Mucosa of rectum (tissue), 2 donors: ENCODE measurements at regions not wholly inside any gene's neighbourhood (a gene's known extent, or its start where the extent isn't known, plus 50 kb on each side); places are given as distances from the start of the nearest gene placed in this dataset.

Experiments
- H3K27ac ChIP-seq, 2 donors: one replicate each; pipeline ENCODE4 v1.7.0; 2013; ENCODE audit warnings: inconsistent platforms in 2 of 2, low read depth in 2 of 2, low read length in 2 of 2
- H3K27me3 ChIP-seq, 2 donors: one replicate each; pipeline ENCODE4 v1.7.0; 2013; ENCODE audit warnings: low read length in 2 of 2; ENCODE audit not compliant: control insufficient read depth in 2 of 2, insufficient read depth in 2 of 2
- H3K36me3 ChIP-seq, 2 donors: one replicate each; pipeline ENCODE4 v1.7.0; 2013; ENCODE audit warnings: low read length in 2 of 2; ENCODE audit not compliant: control insufficient read depth in 2 of 2, insufficient read depth in 2 of 2
- H3K4me1 ChIP-seq, 2 donors: one replicate each; pipeline ENCODE4 v1.7.0; 2013; ENCODE audit warnings: low read length in 2 of 2, mild to moderate bottlenecking in 1 of 2; ENCODE audit not compliant: control insufficient read depth in 2 of 2, insufficient read depth in 2 of 2
- H3K4me3 ChIP-seq, 2 donors: one replicate each; pipeline ENCODE4 v1.7.0; 2013; ENCODE audit warnings: low read length in 2 of 2
- H3K9ac ChIP-seq, 2 donors: one replicate each; pipeline ENCODE4 v1.7.0; 2013; ENCODE audit warnings: low read length in 2 of 2, low read depth in 1 of 2, mild to moderate bottlenecking in 1 of 2
- H3K9me3 ChIP-seq, 2 donors: one replicate each; pipeline ENCODE4 v1.7.0; 2013; ENCODE audit warnings: low read length in 2 of 2; ENCODE audit not compliant: control insufficient read depth in 2 of 2
- donor health status: healthy.
- donor health status: Normal muscosa, but diverticular disease.

DNA sequence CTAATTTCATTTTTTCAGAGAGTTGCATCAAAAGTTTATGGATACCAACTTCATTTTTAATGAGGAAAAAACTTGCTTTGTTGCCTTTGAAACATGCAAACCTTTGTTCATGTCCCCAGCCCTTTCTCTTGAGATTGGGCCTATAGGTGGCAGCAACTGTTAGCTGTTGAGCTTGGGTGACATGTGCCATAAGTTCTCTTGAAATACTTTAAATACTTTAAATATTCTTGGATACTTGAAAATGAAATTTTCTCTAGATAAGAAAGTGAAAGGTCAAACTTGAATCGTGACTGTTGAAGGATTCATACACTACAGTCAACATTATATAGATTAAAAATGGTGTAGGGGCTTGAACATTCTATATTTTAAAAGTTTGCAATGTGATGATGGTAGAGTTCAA lies 294.9 kb downstream of the NDFIP2 start:
- H3K4me1 ChIP-seq, result peaks cover 8 to 19% of the 10 kb centered on the region in 2 donors
- peak overlapping the region in 1 of 2 donors; percentile 46 for H3K27ac ChIP-seq
- H3K4me3 ChIP-seq, result no peak overlapping the region
- no peaks in the 10 kb centered on the region for H3K36me3 ChIP-seq
- H3K9ac ChIP-seq, result no peak overlapping the region
- H3K9me3 ChIP-seq, result no peaks in the 10 kb centered on the region
- no peaks in the 10 kb centered on the region for H3K27me3 ChIP-seq

DNA sequence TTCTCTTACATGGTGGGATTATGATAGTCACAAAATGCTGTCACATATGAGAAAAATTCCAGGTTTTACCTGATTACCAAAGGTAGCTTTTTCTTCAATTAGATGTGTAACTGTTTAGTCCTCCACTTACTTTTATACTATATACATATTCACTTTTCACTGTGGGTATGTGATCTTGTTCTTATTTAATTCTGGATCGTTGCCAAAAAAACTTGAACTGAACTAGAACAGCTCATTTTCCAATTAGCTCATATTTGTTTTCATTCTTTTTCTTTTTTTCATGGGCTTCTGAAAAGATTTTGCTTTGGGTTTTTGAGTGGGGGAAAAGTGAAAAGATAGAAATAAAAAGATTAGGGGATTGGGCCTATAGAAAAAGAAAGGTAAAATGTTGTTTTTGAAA lies 291.9 kb downstream of the NDFIP2 start:
- no peak overlapping the region for H3K27ac ChIP-seq
- H3K9ac ChIP-seq, result no peak overlapping the region
- peaks cover 5 to 11% of the 10 kb centered on the region in 2 donors for H3K4me1 ChIP-seq
- H3K9me3 ChIP-seq, result no peaks in the 10 kb centered on the region
- H3K36me3 ChIP-seq, result no peaks in the 10 kb centered on the region
- no peaks in the 10 kb centered on the region for H3K27me3 ChIP-seq
- H3K4me3 ChIP-seq, result no peak overlapping the region

DNA sequence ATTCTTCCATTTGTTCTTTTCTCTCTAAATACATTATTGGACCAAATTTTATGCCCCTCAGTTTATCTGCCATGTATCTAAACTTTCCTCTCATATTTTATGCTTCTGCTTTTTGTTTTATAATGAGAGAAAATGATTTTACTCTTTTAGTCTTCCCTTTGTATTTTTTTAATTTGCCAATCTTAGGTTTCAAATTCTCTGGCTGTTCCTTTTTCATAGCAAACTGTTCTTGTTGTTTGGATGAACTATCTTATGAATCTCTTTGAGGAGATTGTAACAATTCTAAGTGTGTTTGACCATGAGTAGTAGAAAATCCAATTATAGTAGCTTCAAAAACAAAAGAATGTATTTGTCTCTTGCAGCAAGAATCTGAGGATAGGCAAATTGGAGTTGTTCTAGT lies 290.5 kb downstream of the NDFIP2 start:
- H3K9me3 ChIP-seq, result no peaks in the 10 kb centered on the region
- H3K27me3 ChIP-seq, result no peaks in the 10 kb centered on the region
- H3K27ac ChIP-seq, result no peak overlapping the region
- H3K4me3 ChIP-seq, result no peak overlapping the region
- H3K4me1 ChIP-seq, result peaks cover 0 to 5% of the 10 kb centered on the region in 2 donors
- no peaks in the 10 kb centered on the region for H3K36me3 ChIP-seq
- H3K9ac ChIP-seq, result no peak overlapping the region

DNA sequence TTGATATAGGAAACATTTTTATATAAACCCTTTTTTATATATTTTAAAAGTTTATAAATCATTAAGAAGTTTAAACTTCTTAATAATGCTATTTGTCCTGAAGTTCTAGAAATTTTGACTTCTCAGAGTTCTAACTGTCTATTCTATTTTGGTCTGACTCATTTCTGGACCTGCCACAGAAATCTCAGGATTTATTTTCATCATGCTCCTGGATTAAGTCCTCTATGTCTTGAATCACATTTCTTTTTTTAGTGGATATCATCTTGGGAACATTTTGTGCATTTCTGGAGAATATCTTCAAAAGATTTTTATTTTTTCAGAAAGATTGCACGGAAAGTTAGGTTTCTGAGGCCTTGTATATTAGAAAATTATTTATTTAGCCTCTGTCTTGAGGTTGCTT lies 289.1 kb downstream of the NDFIP2 start:
- Histone ChIP-seq H3K4me3 (no peak overlapping the region), H3K27me3 (no peaks in the 10 kb centered on the region), H3K4me1 (no peaks in the 10 kb centered on the region), H3K27ac (no peak overlapping the region), H3K9me3 (no peaks in the 10 kb centered on the region), H3K36me3 (no peaks in the 10 kb centered on the region), H3K9ac (no peak overlapping the region)

DNA sequence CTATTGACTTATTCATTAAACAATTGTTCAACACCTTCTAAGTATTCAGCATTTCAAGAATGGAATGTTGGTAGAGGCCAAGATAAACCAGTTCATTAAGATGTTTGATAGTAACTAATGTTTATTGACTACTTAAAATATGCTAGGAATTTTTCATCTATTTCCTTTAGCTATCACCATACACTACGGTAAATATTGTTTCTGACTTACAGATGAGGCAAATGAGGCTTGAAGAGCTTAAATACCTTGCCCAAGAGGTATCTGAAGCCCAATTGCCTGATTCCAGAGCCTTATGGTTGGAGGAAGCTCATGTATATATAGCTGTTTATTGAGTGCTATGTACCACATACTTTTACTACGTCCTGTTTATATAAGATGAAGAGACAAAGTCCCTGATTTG lies 286.2 kb downstream of the NDFIP2 start:
- Histone ChIP-seq H3K4me3 (no peak overlapping the region), H3K36me3 (no peaks in the 10 kb centered on the region)

DNA sequence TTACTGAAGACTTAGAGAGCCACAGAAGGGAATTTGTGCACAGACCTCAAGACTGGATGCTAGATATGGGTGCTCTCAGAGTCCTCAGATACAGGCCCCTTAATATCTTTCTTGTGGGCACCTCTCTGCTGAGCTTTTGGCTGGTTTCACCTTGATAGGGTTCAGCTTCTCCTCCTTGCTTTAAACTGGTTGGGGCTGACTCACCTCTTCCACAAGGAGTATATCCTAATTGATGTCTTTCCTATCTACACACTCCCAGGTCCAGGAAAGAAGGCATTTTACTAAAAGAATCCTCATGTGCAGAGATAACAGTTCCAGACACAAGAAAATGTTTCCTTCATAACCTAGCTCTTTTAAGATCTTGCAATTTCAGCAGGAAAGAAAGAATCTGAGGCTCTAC lies 284.4 kb downstream of the NDFIP2 start:
- Histone ChIP-seq H3K4me3 (no peak overlapping the region), H3K27ac (no peak overlapping the region), H3K4me1 (no peaks in the 10 kb centered on the region), H3K27me3 (no peaks in the 10 kb centered on the region), H3K9ac (no peak overlapping the region), H3K36me3 (no peaks in the 10 kb centered on the region), H3K9me3 (no peaks in the 10 kb centered on the region)

More for the DNA sequence above, 286.2 kb downstream of the NDFIP2 start:
- Histone ChIP-seq H3K9me3 (no peaks in the 10 kb centered on the region), H3K9ac (no peak overlapping the region), H3K4me1 (no peaks in the 10 kb centered on the region), H3K27ac (no peak overlapping the region), H3K27me3 (no peaks in the 10 kb centered on the region)

DNA sequence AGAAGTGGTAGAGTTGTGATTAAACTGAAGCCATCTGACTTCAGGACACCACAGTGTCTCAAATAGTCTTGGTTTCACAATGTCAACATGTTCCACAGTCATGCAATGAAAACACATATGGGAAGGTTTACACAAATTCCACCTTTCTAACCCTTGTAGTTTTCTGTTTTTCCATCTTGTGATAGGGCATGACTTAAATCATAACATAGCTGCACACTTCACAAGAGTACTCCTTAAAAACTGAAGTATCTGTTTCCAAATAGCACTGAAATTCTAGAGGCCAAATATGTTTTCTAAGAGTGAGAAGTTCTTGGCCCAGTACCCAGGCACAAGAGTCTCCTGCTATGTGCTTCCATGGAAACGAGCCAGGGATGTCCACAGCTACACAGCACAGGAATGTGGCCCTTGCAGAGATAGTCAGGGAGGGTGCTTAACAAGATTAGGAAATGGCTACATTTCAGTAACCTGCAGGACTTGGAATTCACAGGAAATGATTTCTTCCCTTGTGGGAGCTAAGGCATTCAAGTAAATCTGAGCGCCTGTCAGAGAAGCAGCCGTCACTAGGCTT lies 269.1 kb downstream of the NDFIP2 start:
- Histone ChIP-seq H3K4me3 (no peak overlapping the region), H3K4me1 (no peaks in the 10 kb centered on the region), H3K36me3 (no peaks in the 10 kb centered on the region), H3K9ac (no peak overlapping the region), H3K27me3 (no peaks in the 10 kb centered on the region), H3K27ac (no peak overlapping the region), H3K9me3 (no peaks in the 10 kb centered on the region)

DNA sequence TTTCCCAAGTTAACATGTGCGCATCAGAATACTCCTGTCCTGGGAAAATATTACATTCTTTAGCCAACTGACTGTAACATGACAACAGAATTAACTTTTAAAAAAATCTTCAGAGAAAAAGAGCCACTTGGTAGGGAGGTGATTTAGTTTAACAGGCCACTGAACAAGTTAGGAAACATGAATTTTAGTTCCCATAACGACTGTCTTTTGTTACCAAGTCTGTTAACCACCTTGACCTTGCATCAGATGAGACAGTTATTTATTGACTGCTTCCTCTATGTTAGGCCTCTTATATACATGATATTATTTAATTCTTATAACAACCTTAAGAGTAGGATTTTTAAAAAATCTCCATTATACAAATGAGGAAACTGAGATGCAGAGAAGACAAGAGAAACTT lies 268.6 kb downstream of the NDFIP2 start:
- Histone ChIP-seq H3K4me1 (no peaks in the 10 kb centered on the region), H3K36me3 (no peaks in the 10 kb centered on the region), H3K27me3 (no peaks in the 10 kb centered on the region), H3K27ac (no peak overlapping the region), H3K9me3 (no peaks in the 10 kb centered on the region), H3K9ac (no peak overlapping the region), H3K4me3 (no peak overlapping the region)

DNA sequence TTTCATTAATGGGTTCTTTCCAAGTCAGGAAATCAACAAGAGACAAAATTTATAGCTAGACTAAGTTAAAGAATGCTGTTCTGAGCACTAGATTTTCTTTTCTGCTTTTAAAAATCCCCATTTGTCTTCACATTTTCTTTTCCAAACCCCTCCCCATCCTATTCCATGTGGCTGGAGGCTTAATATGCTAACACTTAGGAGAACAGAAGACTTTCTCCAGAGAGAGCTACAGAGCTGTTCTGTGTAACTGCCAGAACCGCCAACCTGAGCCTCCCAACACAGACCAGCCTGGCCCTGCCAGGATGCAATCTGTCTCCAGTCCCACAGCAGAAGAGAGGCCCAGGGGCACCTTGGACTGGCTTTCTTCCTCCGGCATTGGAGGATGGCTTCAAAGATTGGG lies 264.1 kb downstream of the NDFIP2 start:
- H3K27ac ChIP-seq, result no peak overlapping the region
- H3K4me1 ChIP-seq, result no peaks in the 10 kb centered on the region
- no peaks in the 10 kb centered on the region for H3K9me3 ChIP-seq
- no peak overlapping the region for H3K9ac ChIP-seq
- no peak overlapping the region for H3K4me3 ChIP-seq
- no peaks in the 10 kb centered on the region for H3K36me3 ChIP-seq
- no peaks in the 10 kb centered on the region for H3K27me3 ChIP-seq

DNA sequence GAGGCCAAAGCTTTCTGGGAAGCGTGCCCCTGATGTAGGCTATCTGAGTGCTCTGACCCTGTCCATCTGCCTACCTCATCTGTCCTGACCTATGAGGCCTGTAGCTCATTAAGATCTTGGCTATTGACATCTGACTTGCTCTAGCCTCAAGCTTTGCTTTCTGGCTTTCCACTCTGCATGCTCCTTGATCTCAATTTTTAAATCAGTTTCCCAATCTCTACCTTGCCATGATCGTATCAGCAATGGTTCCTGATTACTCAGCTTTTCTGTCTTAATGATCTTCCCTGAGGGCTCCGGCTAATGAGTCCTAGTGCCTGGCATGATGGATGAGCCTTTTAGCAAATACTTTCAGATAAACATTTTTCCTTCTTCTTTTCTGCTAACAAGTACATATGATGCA lies 262.0 kb downstream of the NDFIP2 start:
- no peak overlapping the region for H3K9ac ChIP-seq
- H3K27ac ChIP-seq, result no peak overlapping the region
- no peaks in the 10 kb centered on the region for H3K9me3 ChIP-seq
- H3K36me3 ChIP-seq, result no peaks in the 10 kb centered on the region
- no peaks in the 10 kb centered on the region for H3K27me3 ChIP-seq
- no peaks in the 10 kb centered on the region for H3K4me1 ChIP-seq
- H3K4me3 ChIP-seq, result no peak overlapping the region

DNA sequence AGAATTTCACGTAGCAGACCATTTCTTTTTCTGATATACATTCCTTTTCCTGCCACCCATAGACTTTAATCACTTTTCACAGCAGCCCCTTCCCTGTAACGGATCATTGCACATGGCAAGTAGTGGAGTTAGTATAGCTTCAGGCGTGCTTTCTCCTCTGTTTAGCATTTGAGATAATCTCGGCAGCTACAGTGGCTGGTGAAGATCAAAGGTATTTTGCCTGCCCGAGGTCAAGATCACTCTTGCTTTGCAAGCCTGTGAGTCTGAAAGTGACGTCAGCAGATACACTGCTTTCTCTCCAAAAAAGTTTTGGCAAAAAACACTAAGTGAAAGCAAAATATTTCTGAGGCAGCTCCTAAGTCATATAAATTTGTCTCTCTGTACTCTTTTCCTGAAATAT lies 260.0 kb downstream of the NDFIP2 start:
- Histone ChIP-seq H3K27ac (no peak overlapping the region), H3K36me3 (no peaks in the 10 kb centered on the region), H3K4me3 (no peak overlapping the region), H3K9me3 (no peaks in the 10 kb centered on the region), H3K9ac (no peak overlapping the region), H3K4me1 (no peaks in the 10 kb centered on the region), H3K27me3 (no peaks in the 10 kb centered on the region)
